SU-DHL-6 (cell line): ENCODE measurements at regions not wholly inside any gene's neighbourhood (a gene's known extent, or its start where the extent isn't known, plus 50 kb on each side); places are given as distances from the start of the nearest gene placed in this dataset.

ENCODE experiments used
- CTCF ChIP-seq: fragments of 200-600 bp; sonication (generic); IDR thresholded peaks from one replicate; pipeline ENCODE4 v1.5.1; 2017; ENCODE audit warnings: antibody characterized with exemption, mild to moderate bottlenecking, low read length, moderate library complexity; ENCODE audit not compliant: insufficient read depth, poor library complexity, severe bottlenecking
- EZH2phosphoT487 ChIP-seq: fragments of 200-600 bp; sonication (generic), shearing (Covaris generic); conservative IDR thresholded peaks from 2 replicates; pipeline ENCODE4 v1.6.1; 2018; ENCODE audit warnings: mild to moderate bottlenecking, antibody characterized with exemption, low read length, moderate library complexity, mixed read lengths

GRCh38 chr1:43047135-43047534 is 88.5 kb upstream of the SLC2A1 start:
- TF ChIP-seq CTCF (no peak), EZH2phosphoT487 (no peak)
